AG04449 (cell line): ENCODE measurements at regions not wholly inside any gene's neighbourhood (a gene's known extent, or its start where the extent isn't known, plus 50 kb on each side); places are given as distances from the start of the nearest gene placed in this dataset.

Experiments used
- CTCF ChIA-PET: fragments of 350-600 bp; formaldehyde crosslinking; extraction: SDS; loops from one replicate; lab custom pipeline; 2021; ENCODE audit warnings: antibody characterized with exemption; lab: Yijun Ruan, JAX
- POLR2A ChIA-PET: fragments of 400-600, 350-600 bp; formaldehyde crosslinking; extraction: SDS; loops from one replicate; lab custom pipeline; 2020; ENCODE audit warnings: antibody characterized with exemption, inconsistent platforms; lab: Yijun Ruan, JAX
- DNase-seq: peaks from one replicate; pipeline ENCODE4 v3.0.0-alpha.2; 2010; ENCODE audit warnings: low read depth, low spot score
- H3K4me3 ChIP-seq: 2 replicates; pipeline ENCODE4 v1.5.1; 2011; ENCODE audit warnings: low read depth, mild to moderate bottlenecking, control low read depth, low read length
- TF ChIP-seq, protein P1 (sequence below): IDR thresholded peaks from one replicate; pipeline ENCODE4 v1.5.1; 2011; ENCODE audit warnings: mild to moderate bottlenecking, moderate library complexity, low read length, control low read depth, inconsistent platforms; ENCODE audit not compliant: insufficient read depth; ENCODE audit errors: missing control alignments

- no peak for DNase-seq
- TF ChIP-seq, protein P1, sequence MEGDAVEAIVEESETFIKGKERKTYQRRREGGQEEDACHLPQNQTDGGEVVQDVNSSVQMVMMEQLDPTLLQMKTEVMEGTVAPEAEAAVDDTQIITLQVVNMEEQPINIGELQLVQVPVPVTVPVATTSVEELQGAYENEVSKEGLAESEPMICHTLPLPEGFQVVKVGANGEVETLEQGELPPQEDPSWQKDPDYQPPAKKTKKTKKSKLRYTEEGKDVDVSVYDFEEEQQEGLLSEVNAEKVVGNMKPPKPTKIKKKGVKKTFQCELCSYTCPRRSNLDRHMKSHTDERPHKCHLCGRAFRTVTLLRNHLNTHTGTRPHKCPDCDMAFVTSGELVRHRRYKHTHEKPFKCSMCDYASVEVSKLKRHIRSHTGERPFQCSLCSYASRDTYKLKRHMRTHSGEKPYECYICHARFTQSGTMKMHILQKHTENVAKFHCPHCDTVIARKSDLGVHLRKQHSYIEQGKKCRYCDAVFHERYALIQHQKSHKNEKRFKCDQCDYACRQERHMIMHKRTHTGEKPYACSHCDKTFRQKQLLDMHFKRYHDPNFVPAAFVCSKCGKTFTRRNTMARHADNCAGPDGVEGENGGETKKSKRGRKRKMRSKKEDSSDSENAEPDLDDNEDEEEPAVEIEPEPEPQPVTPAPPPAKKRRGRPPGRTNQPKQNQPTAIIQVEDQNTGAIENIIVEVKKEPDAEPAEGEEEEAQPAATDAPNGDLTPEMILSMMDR = no peak
- CTCF ChIA-PET = no interaction called here
- POLR2A ChIA-PET = no interaction called here
- no peak overlapping the region for H3K4me3 ChIP-seq
Measured at GRCh38 chr5:12294151-12294550, 389.9 kb upstream of the CTNND2 start.

GRCh38 chr5:12292610-12293204 is 388.5 kb upstream of the CTNND2 start:
- no peak for DNase-seq
- POLR2A ChIA-PET = no interaction called here
- H3K4me3 ChIP-seq = no peak overlapping the region
- CTCF ChIA-PET = no interaction called here
- TF ChIP-seq, protein P1 = no peak

- TF ChIP-seq, protein P1 = no peak
- no peak overlapping the region for H3K4me3 ChIP-seq
- CTCF ChIA-PET = no interaction called here
- no peak for DNase-seq
- POLR2A ChIA-PET = no interaction called here
Measured at GRCh38 chr5:12284604-12285003, 380.4 kb upstream of the CTNND2 start.

GRCh38 chr5:12277504-12278192 is 373.4 kb upstream of the CTNND2 start:
- CTCF ChIA-PET = no interaction called here
- POLR2A ChIA-PET = no interaction called here
- TF ChIP-seq, protein P1 = no peak
- no peak for DNase-seq
- H3K4me3 ChIP-seq = no peak overlapping the region

- CTCF ChIA-PET = no interaction called here
- no peak for DNase-seq
- TF ChIP-seq, protein P1 = no peak
- no peak overlapping the region for H3K4me3 ChIP-seq
- POLR2A ChIA-PET = no interaction called here
Measured at GRCh38 chr5:12274236-12274635, 370.0 kb upstream of the CTNND2 start.

DNA sequence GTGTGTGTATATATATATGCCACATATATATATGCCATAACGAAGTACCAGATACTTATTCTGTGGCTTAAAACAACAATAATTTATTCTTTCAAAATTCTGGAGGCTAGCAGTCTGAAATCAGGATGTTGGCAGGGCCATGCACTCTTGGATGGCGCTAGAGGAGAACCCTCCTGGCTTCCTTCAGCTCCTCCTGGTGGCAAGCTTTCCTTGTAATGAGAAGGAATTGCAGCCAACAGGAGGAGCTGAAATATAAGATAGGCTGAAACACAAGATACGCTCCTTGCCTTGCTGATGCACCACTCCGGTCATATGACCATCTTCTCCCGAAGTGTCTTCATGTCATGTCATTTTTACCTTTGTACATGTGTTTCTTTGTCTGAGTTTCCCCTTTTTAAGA is 368.1 kb upstream of the CTNND2 start:
- H3K4me3 ChIP-seq = no peak overlapping the region
- POLR2A ChIA-PET = no interaction called here
- DNase-seq = no peak
- CTCF ChIA-PET = no interaction called here
- TF ChIP-seq, protein P1 = no peak
